HTR-8/SVneo (cell line): ENCODE measurements at regions not wholly inside any gene's neighbourhood (a gene's known extent, or its start where the extent isn't known, plus 50 kb on each side); places are given as distances from the start of the nearest gene placed in this dataset.
"Not testable (repeated sequence)": the region's sequence is repeated elsewhere in the genome, so short reads cannot be mapped to it uniquely, and the experiment has no call there.

ENCODE experiments used
- DNase-seq: peaks from one replicate; pipeline ENCODE4 v3.0.0; 2011; ENCODE audit warnings: low spot score, mixed read lengths; ENCODE audit not compliant: insufficient read length
- FAIRE-seq: peaks from 2 replicates; lab custom pipeline; 2011; peaks lifted over from hg19 to GRCh38; lab: Jason Lieb, UNC

DNA sequence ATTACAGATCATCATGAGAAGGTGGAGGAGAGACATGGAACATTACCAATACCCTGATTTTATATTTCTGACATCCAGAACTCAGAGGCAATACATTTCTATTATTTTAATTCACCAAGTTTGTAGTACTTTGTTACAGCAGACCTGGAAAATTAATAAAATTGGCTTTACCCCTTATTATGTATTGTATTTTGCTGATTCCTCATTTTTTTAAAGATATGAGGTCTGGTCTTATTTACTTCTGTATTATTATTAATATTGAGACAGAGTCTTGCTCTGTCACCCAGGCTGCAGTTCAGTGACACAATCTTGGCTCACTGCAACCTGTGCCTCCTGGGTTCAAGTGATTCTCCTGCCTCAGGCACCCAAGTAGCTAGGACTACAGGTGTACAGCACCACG is 357.3 kb upstream of the TECRL start:
- DNase-seq (no peak), FAIRE-seq (no peak)

DNA sequence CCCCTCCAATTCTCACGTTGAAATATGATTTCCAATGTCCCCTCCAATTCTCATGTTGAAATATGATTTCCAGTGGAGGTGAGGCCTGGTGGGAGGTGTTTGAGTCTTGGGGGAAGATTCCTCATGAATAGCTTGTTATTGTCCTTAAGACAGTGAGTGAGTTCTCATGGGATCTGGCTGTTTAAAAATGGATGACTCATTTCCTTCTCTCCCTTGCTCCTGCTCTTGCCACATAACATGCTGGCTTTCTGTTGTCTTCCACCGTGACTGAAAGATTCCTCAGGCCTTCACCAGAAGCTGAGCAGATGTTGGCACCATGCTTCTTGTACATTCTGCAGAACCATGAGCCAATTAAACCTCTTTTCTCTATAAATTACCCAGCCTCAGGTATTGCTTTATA is 346.8 kb upstream of the TECRL start:
- no peak for DNase-seq
- no peak for FAIRE-seq

GRCh38 chr4:64747919-64748715 is 338.9 kb upstream of the TECRL start:
- no peak for FAIRE-seq
- DNase-seq = no peak

- DNase-seq = no peak
- FAIRE-seq = no peak
Measured at GRCh38 chr4:64738240-64738639, 329.0 kb upstream of the TECRL start.

- not testable (repeated sequence) for FAIRE-seq, DNase-seq
Measured at GRCh38 chr4:64737854-64738138, 328.5 kb upstream of the TECRL start.

DNA sequence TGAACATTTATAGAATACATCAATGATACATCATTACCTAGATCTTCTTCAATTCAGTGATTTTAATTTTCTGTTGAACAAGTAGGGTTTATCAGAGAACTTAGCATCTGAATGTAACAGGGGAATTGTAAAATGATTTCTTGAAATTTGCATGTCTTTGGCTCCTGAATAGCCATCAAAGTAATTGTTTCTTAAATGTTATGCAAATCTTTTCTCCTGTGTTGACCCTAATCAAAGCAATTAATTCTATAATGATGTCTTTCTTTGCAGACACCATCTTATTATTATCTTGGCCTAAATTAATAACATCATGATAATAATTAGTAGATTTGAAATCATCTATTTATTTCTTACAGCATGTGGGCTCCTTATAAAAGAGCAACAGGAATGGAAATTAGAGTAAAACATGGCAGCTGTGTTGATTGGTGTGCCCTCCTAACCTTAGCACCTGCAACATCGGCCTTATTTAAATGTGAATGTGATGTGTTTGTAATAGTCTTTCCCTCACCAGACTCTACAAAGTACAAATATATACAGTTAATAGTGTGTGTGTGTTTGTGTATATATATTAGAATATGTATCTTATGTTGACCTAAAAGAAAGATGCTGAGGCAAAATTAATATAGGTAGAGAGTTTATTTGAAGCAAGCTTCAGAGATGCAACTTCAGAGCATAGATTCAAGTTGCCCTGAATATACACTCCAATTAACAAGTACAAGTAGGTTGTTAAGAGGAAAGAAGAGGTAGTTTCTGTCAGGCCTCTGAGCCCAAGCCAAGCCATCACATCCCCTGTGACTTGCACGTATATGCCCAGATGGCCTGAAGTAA is 328.0 kb upstream of the TECRL start:
- DNase-seq = no peak
- no peak for FAIRE-seq

GRCh38 chr4:64729561-64729960 is 320.3 kb upstream of the TECRL start:
- no peak for DNase-seq
- no peak for FAIRE-seq

DNA sequence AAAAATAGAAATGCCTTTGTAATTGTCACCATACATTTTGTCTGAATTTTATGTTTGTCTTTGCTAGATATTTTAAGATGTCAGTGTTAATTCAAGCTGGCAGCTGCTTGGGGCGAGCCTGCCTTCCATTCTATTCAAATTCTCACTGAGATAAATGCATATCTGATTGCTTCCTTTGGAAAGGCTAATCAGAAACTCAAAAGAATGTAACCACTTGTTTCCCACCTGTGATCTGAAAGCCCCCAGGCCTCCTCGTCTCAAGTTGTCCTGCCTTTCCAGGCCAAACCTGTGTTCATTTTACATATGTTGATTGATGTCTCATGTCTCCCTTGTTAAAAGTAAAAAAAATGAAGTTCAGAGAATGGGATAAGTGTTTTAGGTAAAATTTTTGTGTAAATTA is 318.7 kb upstream of the TECRL start:
- FAIRE-seq = no peak
- no peak for DNase-seq

GRCh38 chr4:64727391-64727790 is 318.1 kb upstream of the TECRL start:
- not testable (repeated sequence) for FAIRE-seq, DNase-seq

DNA sequence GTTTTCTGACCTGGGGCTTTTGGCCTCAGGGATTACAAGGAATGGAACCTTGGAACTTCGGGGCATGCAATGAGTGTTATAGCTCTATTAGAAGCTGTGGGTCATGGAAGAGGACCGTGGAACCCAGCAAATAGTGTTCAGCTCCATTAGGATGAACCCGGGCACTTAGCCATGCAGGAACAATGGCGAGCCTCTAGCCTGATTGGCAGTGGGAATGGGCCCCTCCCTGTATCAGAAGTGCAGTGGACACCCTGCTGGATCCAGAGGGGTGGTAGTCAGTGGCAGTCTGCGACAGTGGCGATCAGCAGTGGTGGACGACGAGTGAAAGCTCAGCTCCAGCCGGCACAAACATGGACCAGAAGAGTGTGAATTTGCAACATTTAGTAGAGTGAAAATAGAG is 315.4 kb upstream of the TECRL start:
- FAIRE-seq = no peak
- no peak for DNase-seq

DNA sequence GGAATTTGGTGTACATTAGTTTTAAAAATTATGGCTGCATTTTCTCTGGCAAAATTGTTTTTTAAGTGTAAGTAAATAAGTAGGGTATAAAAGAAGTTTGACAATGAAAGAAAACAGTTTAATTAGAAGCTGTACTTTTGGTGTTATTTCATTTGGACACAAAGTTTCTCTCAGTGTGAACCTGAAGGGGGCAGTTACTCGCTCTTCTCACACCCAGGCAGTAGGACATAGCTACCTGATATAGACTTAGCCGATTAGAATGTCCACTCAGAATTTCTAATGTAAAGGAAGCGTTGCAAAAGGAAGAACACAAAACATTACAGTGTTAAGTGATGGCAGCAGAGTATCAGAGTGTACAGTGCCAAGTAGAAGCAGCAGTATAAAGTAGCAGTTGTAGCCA is 311.9 kb upstream of the TECRL start:
- FAIRE-seq (no peak), DNase-seq (no peak)

GRCh38 chr4:64718091-64718490 is 308.8 kb upstream of the TECRL start:
- no peak for FAIRE-seq

GRCh38 chr4:64715741-64716140 is 306.5 kb upstream of the TECRL start:
- FAIRE-seq (no peak), DNase-seq (no peak)

More at GRCh38 chr4:64718091-64718490, 308.8 kb upstream of the TECRL start:
- peak; percentile 2 for DNase-seq

DNA sequence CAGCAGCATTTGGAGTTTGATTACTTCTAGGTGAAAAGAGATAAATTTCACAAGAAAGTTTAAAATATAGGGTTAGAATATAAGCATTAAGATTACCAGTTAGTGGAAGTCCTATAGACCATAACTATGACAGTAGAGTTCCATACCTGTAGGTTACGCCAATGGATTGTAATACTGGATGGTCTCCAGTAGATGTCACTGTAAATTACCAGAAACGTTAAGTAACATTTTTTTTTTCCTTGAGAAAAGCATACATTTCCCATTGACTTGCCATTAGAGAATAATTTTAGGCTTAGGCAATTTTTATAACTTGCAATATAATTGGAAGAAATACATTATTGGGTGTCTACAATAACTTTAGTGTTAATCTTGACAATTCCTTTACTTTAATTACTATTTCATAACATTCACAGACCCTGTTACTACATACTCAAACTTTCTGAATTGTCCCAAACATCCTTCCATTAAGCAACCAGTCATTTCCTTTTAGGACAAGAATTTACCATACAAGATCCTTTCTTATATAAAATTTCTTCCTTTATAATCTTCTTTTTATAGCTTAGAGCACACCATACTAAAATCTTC is 304.1 kb upstream of the TECRL start:
- FAIRE-seq (no peak), DNase-seq (no peak)

DNA sequence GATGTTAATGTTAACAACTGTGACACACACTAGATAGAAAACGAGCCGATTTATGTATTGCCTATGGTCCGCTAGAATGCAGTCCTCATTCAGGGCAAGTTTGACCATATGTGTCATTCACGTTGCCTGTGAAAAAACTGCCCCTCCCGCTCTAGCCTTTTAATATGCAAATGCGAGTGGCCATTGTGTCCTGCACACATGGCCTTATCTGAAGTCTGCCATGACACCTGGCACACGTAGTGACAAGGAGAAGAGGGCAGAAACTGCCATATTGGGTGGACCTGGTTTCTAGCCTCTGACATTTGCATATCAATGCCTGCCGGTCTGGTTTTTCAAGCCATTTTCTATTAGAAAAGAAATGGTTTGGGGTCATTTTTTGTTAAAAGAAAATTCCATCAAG is 303.3 kb upstream of the TECRL start:
- FAIRE-seq = no peak

GRCh38 chr4:64705989-64706388 is 296.7 kb upstream of the TECRL start:
- DNase-seq = no peak
- FAIRE-seq = no peak

More for the DNA sequence above, 303.3 kb upstream of the TECRL start:
- no peak for DNase-seq

DNA sequence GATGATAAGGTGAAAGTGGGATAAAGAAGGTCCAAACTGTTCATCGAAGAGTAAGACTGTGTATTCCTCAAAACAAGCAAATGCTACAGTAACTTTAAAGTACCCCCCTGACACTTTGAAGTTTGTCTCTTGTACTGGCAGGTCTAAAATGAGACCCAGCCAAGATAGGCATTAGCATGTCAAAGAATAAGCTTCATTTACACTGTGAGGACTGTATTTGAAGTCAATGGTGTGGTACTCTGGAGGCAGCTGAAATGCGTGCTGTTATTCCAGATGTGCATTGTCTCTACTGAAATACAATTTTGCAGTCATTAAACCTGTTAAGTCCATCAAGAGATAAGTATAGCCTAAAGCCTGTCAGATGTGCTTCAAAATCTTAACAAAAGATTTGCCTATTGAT is 288.9 kb upstream of the TECRL start:
- DNase-seq (no peak), FAIRE-seq (no peak)

- DNase-seq (no peak), FAIRE-seq (no peak)
Measured at GRCh38 chr4:64682946-64683345, 273.7 kb upstream of the TECRL start.

DNA sequence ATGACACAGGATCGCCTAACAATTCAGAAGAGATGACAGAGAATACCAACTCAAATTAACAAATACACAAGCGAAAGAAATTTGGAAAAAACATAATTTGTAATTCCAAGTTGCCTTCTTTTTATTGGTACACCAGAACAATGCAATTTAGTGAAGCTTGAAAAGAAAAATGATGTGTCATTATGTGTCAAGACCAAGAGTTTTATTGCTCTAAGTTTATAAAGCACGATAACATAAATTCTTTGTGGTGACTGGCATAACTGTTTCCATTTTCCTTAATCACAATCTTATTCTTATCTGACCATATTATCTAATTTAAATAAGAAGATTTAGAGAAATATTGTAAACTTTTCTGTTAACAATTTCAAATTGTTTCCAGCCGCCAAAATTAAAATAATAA is 273.2 kb upstream of the TECRL start:
- FAIRE-seq (no peak), DNase-seq (no peak)

DNA sequence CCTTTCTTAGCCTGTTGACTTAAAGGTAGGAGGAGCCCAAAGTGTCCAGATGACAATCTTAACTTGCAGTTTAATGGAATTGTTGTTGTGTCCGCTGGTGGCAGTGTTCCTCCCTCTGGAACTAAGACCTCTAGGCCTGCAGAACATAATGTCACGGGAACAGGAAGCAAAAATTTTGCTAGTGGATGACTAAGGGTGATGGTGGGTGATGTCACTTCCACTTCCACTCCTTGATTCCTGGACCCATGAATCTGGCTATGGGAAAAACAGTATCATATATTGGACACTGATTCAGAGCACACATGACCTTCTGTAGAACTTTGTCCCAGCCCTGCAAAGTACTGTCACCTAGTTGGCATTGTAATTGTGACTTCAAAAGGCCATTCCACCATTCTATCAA is 263.9 kb upstream of the TECRL start:
- DNase-seq, FAIRE-seq: not testable (repeated sequence)

DNA sequence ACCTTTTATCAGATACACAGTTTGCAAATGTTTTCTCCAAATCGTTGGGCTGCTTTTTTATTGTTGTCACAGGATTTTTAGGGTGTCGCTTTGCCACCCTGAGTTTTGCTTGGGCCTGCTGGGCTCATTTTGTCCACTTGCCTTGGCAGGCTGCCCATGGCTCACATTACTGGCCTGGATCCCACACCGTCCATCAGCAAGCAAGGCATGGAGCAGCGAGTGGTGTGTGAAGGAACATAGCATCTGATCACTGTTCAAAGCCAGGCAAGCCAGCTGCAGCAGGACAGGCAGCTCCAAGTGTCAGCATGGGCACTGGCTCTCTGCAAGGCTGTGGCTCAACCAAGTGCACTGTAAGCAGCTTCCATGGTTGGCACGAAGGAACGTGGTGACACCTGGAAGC is 261.4 kb upstream of the TECRL start:
- DNase-seq (no peak), FAIRE-seq (no peak)
